ENCODE measurements at regions not wholly inside any gene's neighbourhood (a gene's known extent, or its start where the extent isn't known, plus 50 kb on each side); places are given as distances from the start of the nearest gene placed in this dataset.

- Histone ChIP-seq H3K4me1 (ENCODE audit: insufficient read depth, low read length) (no peaks in the 10 kb centered on the region), H3K9me3 (ENCODE audit: low read length) (no peaks in the 10 kb centered on the region), H3K27ac (ENCODE audit: low read depth, low read length) (no peak overlapping the region), H3K4me3 (ENCODE audit: low read length) (no peak overlapping the region), H3K27me3 (ENCODE audit: insufficient read depth, low read length, poor library complexity, severe bottlenecking) (no peaks in the 10 kb centered on the region), H3K36me3 (ENCODE audit: insufficient read depth, low read length) (no peaks in the 10 kb centered on the region)
- H3K4me3 Mint-ChIP-seq, result no peak overlapping the region
- ChIA-PET CTCF (no interaction called here), POLR2A (no interaction called here)
- H3K9me3 Mint-ChIP-seq, result no peaks in the 10 kb centered on the region
- H3K4me1 Mint-ChIP-seq, result no peaks in the 10 kb centered on the region
- H3K36me3 Mint-ChIP-seq, result peaks cover 0 to 4% (median 2%) of the 10 kb centered on the region in 3 donors
- peaks cover 0 to 1% of the 10 kb centered on the region in 2 donors for H3K27me3 Mint-ChIP-seq
- no peak overlapping the region for H3K27ac Mint-ChIP-seq
- no peak for DNase-seq
Measured at GRCh38 chr12:46438256-46438655, 65.7 kb upstream of the SLC38A2 start.

GRCh38 chr12:46437469-46437868 is 64.9 kb upstream of the SLC38A2 start:
- H3K27ac ChIP-seq (ENCODE audit: low read depth, low read length), result no peak overlapping the region
- H3K4me1 Mint-ChIP-seq, result no peaks in the 10 kb centered on the region
- H3K27me3 ChIP-seq (ENCODE audit: insufficient read depth, low read length, poor library complexity, severe bottlenecking), result no peaks in the 10 kb centered on the region
- H3K4me1 ChIP-seq (ENCODE audit: insufficient read depth, low read length), result no peaks in the 10 kb centered on the region
- peaks cover 0 to 4% (median 2%) of the 10 kb centered on the region in 3 donors for H3K36me3 Mint-ChIP-seq
- no peak overlapping the region for H3K4me3 ChIP-seq (ENCODE audit: low read length)
- ChIA-PET POLR2A (no interaction called here), CTCF (no interaction called here)
- no peaks in the 10 kb centered on the region for H3K36me3 ChIP-seq (ENCODE audit: insufficient read depth, low read length)
- no peak for DNase-seq
- no peaks in the 10 kb centered on the region for H3K9me3 ChIP-seq (ENCODE audit: low read length)
- H3K27ac Mint-ChIP-seq, result no peak overlapping the region
- H3K27me3 Mint-ChIP-seq, result peaks cover 0 to 1% of the 10 kb centered on the region in 2 donors
- no peak overlapping the region for H3K4me3 Mint-ChIP-seq
- H3K9me3 Mint-ChIP-seq, result no peaks in the 10 kb centered on the region

DNA sequence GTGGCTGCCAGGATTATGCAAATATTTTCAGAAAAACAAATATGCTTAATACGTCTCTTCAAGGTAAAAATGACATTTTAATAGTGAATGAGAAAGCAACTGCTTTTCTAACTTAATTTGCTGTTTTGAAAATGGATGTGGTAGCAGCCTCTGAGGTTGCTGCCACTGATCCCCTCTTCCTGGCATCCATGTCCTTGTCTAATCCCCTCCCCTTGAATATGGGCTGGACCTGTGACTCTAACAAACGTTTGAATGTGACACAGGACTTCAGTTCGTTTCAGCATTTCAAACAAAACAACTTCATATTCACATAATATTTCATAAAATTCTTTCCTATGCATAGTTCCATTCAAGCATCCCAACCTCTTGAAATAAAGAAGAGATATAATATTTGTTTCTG is 64.2 kb upstream of the SLC38A2 start:
- H3K4me1 ChIP-seq (ENCODE audit: insufficient read depth, low read length), result no peaks in the 10 kb centered on the region
- CTCF ChIA-PET, result no interaction called here
- H3K27me3 Mint-ChIP-seq, result peaks cover 0 to 1% of the 10 kb centered on the region in 2 donors
- no peaks in the 10 kb centered on the region for H3K9me3 ChIP-seq (ENCODE audit: low read length)
- H3K4me3 Mint-ChIP-seq, result no peak overlapping the region
- no peaks in the 10 kb centered on the region for H3K9me3 Mint-ChIP-seq
- H3K27me3 ChIP-seq (ENCODE audit: insufficient read depth, low read length, poor library complexity, severe bottlenecking), result no peaks in the 10 kb centered on the region
- H3K36me3 Mint-ChIP-seq, result peaks cover 0 to 4% (median 2%) of the 10 kb centered on the region in 3 donors
- no peak overlapping the region for H3K27ac Mint-ChIP-seq
- H3K4me3 ChIP-seq (ENCODE audit: low read length), result no peak overlapping the region
- H3K36me3 ChIP-seq (ENCODE audit: insufficient read depth, low read length), result no peaks in the 10 kb centered on the region
- H3K27ac ChIP-seq (ENCODE audit: low read depth, low read length), result no peak overlapping the region
- no peak for DNase-seq
- POLR2A ChIA-PET, result no interaction called here
- H3K4me1 Mint-ChIP-seq, result no peaks in the 10 kb centered on the region

DNA sequence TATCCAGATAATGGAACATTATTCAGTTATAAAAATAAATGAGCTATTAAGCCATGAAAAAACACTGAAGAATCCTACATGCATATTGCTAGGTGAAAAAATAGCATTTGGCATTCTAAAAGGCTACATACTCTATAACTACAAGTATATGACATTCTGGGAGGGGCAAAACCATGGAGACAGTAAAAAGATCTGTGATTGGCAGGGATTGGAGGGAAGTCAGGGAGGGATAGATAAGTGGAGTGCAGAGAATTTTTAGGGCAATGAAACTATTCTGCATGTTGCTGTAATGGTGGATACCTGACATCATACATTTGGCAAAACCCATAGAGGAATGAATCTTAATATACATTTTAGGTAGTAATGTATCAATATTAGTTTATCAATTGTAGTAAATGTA is 63.1 kb upstream of the SLC38A2 start:
- peak overlapping the region in 1 of 8 donors; percentile 12 for H3K27ac Mint-ChIP-seq
- no peak overlapping the region for H3K4me3 Mint-ChIP-seq
- H3K9me3 ChIP-seq (ENCODE audit: low read length), result no peaks in the 10 kb centered on the region
- no peaks in the 10 kb centered on the region for H3K27me3 Mint-ChIP-seq
- H3K36me3 Mint-ChIP-seq, result peaks cover 0 to 4% (median 2%) of the 10 kb centered on the region in 3 donors
- no peak overlapping the region for H3K27ac ChIP-seq (ENCODE audit: low read depth, low read length)
- no peaks in the 10 kb centered on the region for H3K27me3 ChIP-seq (ENCODE audit: insufficient read depth, low read length, poor library complexity, severe bottlenecking)
- H3K9me3 Mint-ChIP-seq, result no peaks in the 10 kb centered on the region
- peaks cover under 1 to 2% (median 1%) of the 10 kb centered on the region in 3 donors for H3K4me1 Mint-ChIP-seq
- no peaks in the 10 kb centered on the region for H3K36me3 ChIP-seq (ENCODE audit: insufficient read depth, low read length)
- DNase-seq, result no peak
- no peaks in the 10 kb centered on the region for H3K4me1 ChIP-seq (ENCODE audit: insufficient read depth, low read length)
- H3K4me3 ChIP-seq (ENCODE audit: low read length), result no peak overlapping the region
- POLR2A ChIA-PET, result no interaction called here
- CTCF ChIA-PET, result no interaction called here

GRCh38 chr12:46435029-46435428 is 62.5 kb upstream of the SLC38A2 start:
- Histone ChIP-seq H3K4me3 (ENCODE audit: low read length) (no peak overlapping the region), H3K27ac (ENCODE audit: low read depth, low read length) (no peak overlapping the region), H3K36me3 (ENCODE audit: insufficient read depth, low read length) (no peaks in the 10 kb centered on the region), H3K9me3 (ENCODE audit: low read length) (no peaks in the 10 kb centered on the region), H3K4me1 (ENCODE audit: insufficient read depth, low read length) (no peaks in the 10 kb centered on the region), H3K27me3 (ENCODE audit: insufficient read depth, low read length, poor library complexity, severe bottlenecking) (no peaks in the 10 kb centered on the region)
- no peaks in the 10 kb centered on the region for H3K9me3 Mint-ChIP-seq
- ChIA-PET POLR2A (no interaction called here), CTCF (no interaction called here)
- DNase-seq, result no peak
- peaks cover 0 to 4% (median 2%) of the 10 kb centered on the region in 3 donors for H3K36me3 Mint-ChIP-seq
- H3K27ac Mint-ChIP-seq, result no peak overlapping the region
- H3K27me3 Mint-ChIP-seq, result no peaks in the 10 kb centered on the region
- peaks cover 5 to 8% (median 6%) of the 10 kb centered on the region in 3 donors for H3K4me1 Mint-ChIP-seq
- H3K4me3 Mint-ChIP-seq, result no peak overlapping the region

- no peak overlapping the region for H3K4me3 ChIP-seq (ENCODE audit: low read length)
- Mint-ChIP-seq H3K9me3 (no peaks in the 10 kb centered on the region), H3K36me3 (peaks cover 0 to 4% (median 2%) of the 10 kb centered on the region in 3 donors), H3K4me3 (no peak overlapping the region), H3K27me3 (no peaks in the 10 kb centered on the region), H3K4me1 (peaks cover 5 to 8% (median 6%) of the 10 kb centered on the region in 3 donors), H3K27ac (no peak overlapping the region)
- no peaks in the 10 kb centered on the region for H3K4me1 ChIP-seq (ENCODE audit: insufficient read depth, low read length)
- no peak for DNase-seq
- ChIA-PET CTCF (no interaction called here), POLR2A (no interaction called here)
- no peak overlapping the region for H3K27ac ChIP-seq (ENCODE audit: low read depth, low read length)
- H3K36me3 ChIP-seq (ENCODE audit: insufficient read depth, low read length), result no peaks in the 10 kb centered on the region
- no peaks in the 10 kb centered on the region for H3K9me3 ChIP-seq (ENCODE audit: low read length)
- H3K27me3 ChIP-seq (ENCODE audit: insufficient read depth, low read length, poor library complexity, severe bottlenecking), result no peaks in the 10 kb centered on the region
Measured at GRCh38 chr12:46433829-46434228, 61.3 kb upstream of the SLC38A2 start.

GRCh38 chr12:46432325-46432724 is 59.8 kb upstream of the SLC38A2 start:
- no peak overlapping the region for H3K4me3 ChIP-seq (ENCODE audit: low read length)
- no peaks in the 10 kb centered on the region for H3K36me3 ChIP-seq (ENCODE audit: insufficient read depth, low read length)
- DNase-seq, result no peak
- H3K27ac Mint-ChIP-seq, result no peak overlapping the region
- H3K27me3 ChIP-seq (ENCODE audit: insufficient read depth, low read length, poor library complexity, severe bottlenecking), result no peaks in the 10 kb centered on the region
- peaks cover 5 to 8% (median 6%) of the 10 kb centered on the region in 3 donors for H3K4me1 Mint-ChIP-seq
- POLR2A ChIA-PET, result interaction anchor here (0.6 kb wide), 1 partner anchor 198 kb away, joined by 7 read pairs; no protein-coding TSS in a partner anchor
- no peaks in the 10 kb centered on the region for H3K9me3 ChIP-seq (ENCODE audit: low read length)
- no peak overlapping the region for H3K27ac ChIP-seq (ENCODE audit: low read depth, low read length)
- peaks cover 0 to 2% (median 2%) of the 10 kb centered on the region in 5 donors for H3K9me3 Mint-ChIP-seq
- no peaks in the 10 kb centered on the region for H3K4me1 ChIP-seq (ENCODE audit: insufficient read depth, low read length)
- no peak overlapping the region for H3K4me3 Mint-ChIP-seq
- CTCF ChIA-PET, result no interaction called here
- peaks cover 0 to 9% (median 2%) of the 10 kb centered on the region in 3 donors for H3K36me3 Mint-ChIP-seq
- peaks cover 0 to 1% of the 10 kb centered on the region in 2 donors for H3K27me3 Mint-ChIP-seq

DNA sequence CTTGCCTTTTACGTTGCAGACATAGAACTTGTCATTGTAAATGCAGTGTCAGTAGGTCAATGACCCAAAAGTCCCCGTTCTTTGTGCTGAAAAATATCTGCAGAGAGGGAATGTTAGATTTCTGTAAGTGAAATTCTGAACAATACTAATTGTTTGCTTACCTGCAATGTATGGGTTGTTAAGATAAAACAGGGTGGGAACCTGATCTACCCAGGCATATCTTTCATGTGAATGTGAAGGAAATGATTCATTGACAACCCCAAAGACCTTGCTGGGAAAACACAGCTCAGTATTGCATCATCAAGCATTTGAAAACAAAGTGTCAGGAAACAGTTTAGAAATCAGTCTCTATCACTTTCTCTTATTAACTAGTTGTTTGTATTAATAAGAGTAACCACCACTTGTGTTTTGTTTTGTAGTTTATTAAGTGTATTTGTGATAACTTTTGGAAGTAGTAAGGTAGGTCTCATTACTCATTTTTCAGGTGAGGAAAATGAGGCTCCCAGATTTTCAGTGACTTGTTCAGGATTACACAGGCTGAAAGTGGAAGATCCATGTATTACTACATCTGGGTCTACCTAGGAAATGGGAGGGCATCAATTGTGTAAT is 57.9 kb upstream of the SLC38A2 start:
- Mint-ChIP-seq H3K36me3 (peaks cover 0 to 11% (median 2%) of the 10 kb centered on the region in 3 donors), H3K27ac (peak overlapping the region in 2 of 8 donors; percentile 26 to 78), H3K27me3 (peaks cover 0 to 2% of the 10 kb centered on the region in 2 donors), H3K4me1 (peaks cover 5 to 8% (median 6%) of the 10 kb centered on the region in 3 donors), H3K4me3 (peak overlapping the region in 2 of 7 donors; percentile 10 to 29), H3K9me3 (peaks cover 0 to 13% (median 6%) of the 10 kb centered on the region in 5 donors)
- Histone ChIP-seq H3K27ac (ENCODE audit: low read depth, low read length) (no peak overlapping the region), H3K27me3 (ENCODE audit: insufficient read depth, low read length, poor library complexity, severe bottlenecking) (no peaks in the 10 kb centered on the region), H3K4me1 (ENCODE audit: insufficient read depth, low read length) (no peaks in the 10 kb centered on the region), H3K4me3 (ENCODE audit: low read length) (no peak overlapping the region), H3K9me3 (ENCODE audit: low read length) (no peaks in the 10 kb centered on the region), H3K36me3 (ENCODE audit: insufficient read depth, low read length) (no peaks in the 10 kb centered on the region)
- peak in 2 of 5 donors; percentile 1 to 15 for DNase-seq
- ChIA-PET POLR2A (no interaction called here), CTCF (interaction anchor here (1.0 to 1.2 kb wide), 2 partner anchors 40 to 231 kb away, joined by 3 read pairs; no protein-coding TSS in a partner anchor)

All from CD8-positive, alpha-beta memory T cell (primary cell).